ENCODE measurements at regions not wholly inside any gene's neighbourhood (a gene's known extent, or its start where the extent isn't known, plus 50 kb on each side); places are given as distances from the start of the nearest gene placed in this dataset.

DNA sequence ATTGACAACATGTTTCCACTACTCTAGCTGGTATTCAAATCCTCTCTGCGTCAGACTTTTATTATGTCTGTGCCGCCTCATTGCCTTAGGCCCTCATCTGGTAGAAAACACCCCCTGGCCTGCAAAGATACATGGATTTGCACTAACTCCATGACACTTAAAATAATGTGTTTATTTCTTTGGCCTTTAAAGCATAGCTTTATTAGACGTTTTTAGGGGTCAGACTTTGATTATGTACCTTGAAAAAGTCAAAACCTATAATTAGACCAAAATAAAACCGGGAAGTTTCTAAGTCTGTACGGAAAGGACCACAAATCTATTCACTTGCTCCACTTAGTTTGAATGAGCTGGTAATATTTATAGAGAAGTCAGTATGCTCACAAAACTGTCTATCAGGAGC lies 357.9 kb upstream of the NOX3 start:
- TF ChIP-seq CTCF (IDR thresholded peaks at IDR 0.05) (no peak), POLR2AphosphoS5 (IDR thresholded peaks at IDR 0.05) (no peak), POLR2A (IDR thresholded peaks at IDR 0.05) (no peak)

Data from prostate gland (tissue), 2 donors.